Panc1 (cell line): ENCODE measurements at regions not wholly inside any gene's neighbourhood (a gene's known extent, or its start where the extent isn't known, plus 50 kb on each side); places are given as distances from the start of the nearest gene placed in this dataset.

Experiments used
- ATAC-seq: fragments of 200-7000 bp; cut with Tn5 transposase; 2 replicates; pipeline ENCODE4 v1.9.1; 2020; ENCODE audit warnings: mild to moderate bottlenecking, moderate library complexity
- BruUV-seq: library from RNA; stranded (reverse); fragments of 400-500 nt; replicated peaks from 2 replicates; lab custom pipeline; 2021; lab: Mats Ljungman, UMichigan
- CTCF ChIA-PET: fragments of 300-600 bp; sonication (Branson Sonifier 250); formaldehyde crosslinking; loops from one replicate; lab custom pipeline; 2022; ENCODE audit warnings: antibody characterized with exemption; lab: Charles Lee
- POLR2A ChIA-PET: fragments of 300-600 bp; sonication (Branson Sonifier 250); formaldehyde crosslinking; loops from one replicate; lab custom pipeline; 2022; ENCODE audit warnings: antibody characterized with exemption; lab: Charles Lee
- DNase-seq: peaks from one replicate; pipeline ENCODE4 v3.0.0-alpha.2; 2010; ENCODE audit warnings: low read depth, low spot score
- H3K27ac ChIP-seq: 2 replicates; pipeline ENCODE4 v1.5.1; 2011; ENCODE audit warnings: mild to moderate bottlenecking, low read length, inconsistent platforms
- H3K27me3 ChIP-seq: fragments of 200-500 bp; sonication (Bioruptor generic); 2 replicates; pipeline ENCODE4 v1.6.0; 2014; ENCODE audit warnings: low read length, inconsistent platforms; ENCODE audit not compliant: control insufficient read depth, insufficient read depth
- H3K36me3 ChIP-seq: fragments of 200-500 bp; sonication (Bioruptor generic); 2 replicates; pipeline ENCODE4 v1.5.1; 2014; ENCODE audit warnings: inconsistent platforms, mild to moderate bottlenecking, low read length, moderate library complexity; ENCODE audit not compliant: control insufficient read depth, insufficient read depth
- H3K4me1 ChIP-seq: 2 replicates; pipeline ENCODE4 v1.5.1; 2011; ENCODE audit warnings: inconsistent platforms, mild to moderate bottlenecking, low read length, moderate library complexity; ENCODE audit not compliant: control insufficient read depth, insufficient read depth
- H3K4me3 ChIP-seq, 2 experiments: 2 replicates each; pipeline ENCODE4 v1.5.1; 2011 to 2012; ENCODE audit warnings: low read depth in 2 of 2, low read length in 2 of 2, mild to moderate bottlenecking in 2 of 2, inconsistent platforms in 1 of 2, moderate library complexity in 1 of 2
- H3K9me3 ChIP-seq: fragments of 200-500 bp; sonication (Bioruptor generic); 2 replicates; pipeline ENCODE4 v1.5.1; 2014; ENCODE audit warnings: low read depth, mild to moderate bottlenecking, inconsistent platforms, low read length, moderate library complexity; ENCODE audit not compliant: control insufficient read depth, insufficient read depth
- CTCF ChIP-seq: fragments of 450-650 bp; IDR thresholded peaks from 2 replicates; pipeline ENCODE4 v1.5.1; 2017; ENCODE audit warnings: mild to moderate bottlenecking
- POLR2AphosphoS5 ChIP-seq: IDR thresholded peaks from 2 replicates; pipeline ENCODE4 v1.6.1; 2012; ENCODE audit warnings: mild to moderate bottlenecking, low read depth, low read length, moderate library complexity
- SIN3A ChIP-seq: IDR thresholded peaks from 2 replicates; pipeline ENCODE4 v1.6.1; 2012; ENCODE audit warnings: low read depth, mild to moderate bottlenecking, low read length, moderate library complexity, borderline replicate concordance; ENCODE audit not compliant: insufficient read depth
- TCF7L2 ChIP-seq: IDR thresholded peaks from 2 replicates; pipeline ENCODE4 v1.6.1; 2011; ENCODE audit warnings: mild to moderate bottlenecking, low read depth, low read length, inconsistent platforms
- in situ Hi-C: cut with HindIII; loops from 2 replicates; pipeline ENCODE4 v1.10.0; 2016; ENCODE audit warnings: low sequenced_read_pairs, low pct_unique_long_range_greater_than_20kb
- intact Hi-C: fragments of 100-400 bp; cut with micrococcal nuclease; formaldehyde crosslinking; loops from one replicate; pipeline ENCODE4 v1.10.0; 2022; ENCODE audit not compliant: unreplicated experiment
- TF ChIP-seq, protein P1 (sequence below), 2 experiments: IDR thresholded peaks; 2 replicates each; pipeline ENCODE4 v1.6.1; 2011 to 2012; ENCODE audit warnings: low read depth in 2 of 2, control low read depth in 1 of 2, low read length in 1 of 2, mild to moderate bottlenecking in 1 of 2, moderate library complexity in 1 of 2; ENCODE audit not compliant: insufficient read depth in 1 of 2

- intact Hi-C loops, result no loop called here
- Histone ChIP-seq H3K4me3 (no peak overlapping the region), H3K9me3 (peaks cover 4% of the 10 kb centered on the region; the same call in 1 of the 2 replicates), H3K27me3 (no peaks in the 10 kb centered on the region), H3K36me3 (no peaks in the 10 kb centered on the region), H3K4me1 (no peaks in the 10 kb centered on the region), H3K27ac (no peak overlapping the region)
- DNase-seq (no peak), ATAC-seq (no peak)
- in situ Hi-C loops, result no loop called here
- ChIA-PET POLR2A (no interaction called here), CTCF (no interaction called here)
- no TSS peak for BruUV-seq
- no peak for TF ChIP-seq SIN3A
Observed at GRCh38 chr3:175869404-175869803, 1010.3 kb downstream of the NAALADL2 start.

GRCh38 chr3:175868626-175869025, 1009.5 kb downstream of the NAALADL2 start:
- POLR2A ChIA-PET, result no interaction called here
- intact Hi-C loops (no loop called here), in situ Hi-C loops (no loop called here)
- Histone ChIP-seq H3K27ac (no peak overlapping the region), H3K4me1 (no peaks in the 10 kb centered on the region), H3K36me3 (no peaks in the 10 kb centered on the region), H3K9me3 (no peaks in the 10 kb centered on the region), H3K4me3 (no peak overlapping the region), H3K27me3 (no peaks in the 10 kb centered on the region)
- no peak for DNase-seq
- no peak for TF ChIP-seq POLR2AphosphoS5
- no peak for TF ChIP-seq CTCF
- TF ChIP-seq, protein P1, sequence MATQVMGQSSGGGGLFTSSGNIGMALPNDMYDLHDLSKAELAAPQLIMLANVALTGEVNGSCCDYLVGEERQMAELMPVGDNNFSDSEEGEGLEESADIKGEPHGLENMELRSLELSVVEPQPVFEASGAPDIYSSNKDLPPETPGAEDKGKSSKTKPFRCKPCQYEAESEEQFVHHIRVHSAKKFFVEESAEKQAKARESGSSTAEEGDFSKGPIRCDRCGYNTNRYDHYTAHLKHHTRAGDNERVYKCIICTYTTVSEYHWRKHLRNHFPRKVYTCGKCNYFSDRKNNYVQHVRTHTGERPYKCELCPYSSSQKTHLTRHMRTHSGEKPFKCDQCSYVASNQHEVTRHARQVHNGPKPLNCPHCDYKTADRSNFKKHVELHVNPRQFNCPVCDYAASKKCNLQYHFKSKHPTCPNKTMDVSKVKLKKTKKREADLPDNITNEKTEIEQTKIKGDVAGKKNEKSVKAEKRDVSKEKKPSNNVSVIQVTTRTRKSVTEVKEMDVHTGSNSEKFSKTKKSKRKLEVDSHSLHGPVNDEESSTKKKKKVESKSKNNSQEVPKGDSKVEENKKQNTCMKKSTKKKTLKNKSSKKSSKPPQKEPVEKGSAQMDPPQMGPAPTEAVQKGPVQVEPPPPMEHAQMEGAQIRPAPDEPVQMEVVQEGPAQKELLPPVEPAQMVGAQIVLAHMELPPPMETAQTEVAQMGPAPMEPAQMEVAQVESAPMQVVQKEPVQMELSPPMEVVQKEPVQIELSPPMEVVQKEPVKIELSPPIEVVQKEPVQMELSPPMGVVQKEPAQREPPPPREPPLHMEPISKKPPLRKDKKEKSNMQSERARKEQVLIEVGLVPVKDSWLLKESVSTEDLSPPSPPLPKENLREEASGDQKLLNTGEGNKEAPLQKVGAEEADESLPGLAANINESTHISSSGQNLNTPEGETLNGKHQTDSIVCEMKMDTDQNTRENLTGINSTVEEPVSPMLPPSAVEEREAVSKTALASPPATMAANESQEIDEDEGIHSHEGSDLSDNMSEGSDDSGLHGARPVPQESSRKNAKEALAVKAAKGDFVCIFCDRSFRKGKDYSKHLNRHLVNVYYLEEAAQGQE (IDR thresholded peaks at IDR 0.05; ENCODE audit: insufficient read depth in 1 of 2, low read depth in 2 of 2, low read length in 1 of 2), result no peak
- no peak for TF ChIP-seq TCF7L2
- TF ChIP-seq SIN3A, result no peak
- CTCF ChIA-PET, result no interaction called here
- no TSS peak for BruUV-seq
- ATAC-seq, result no peak

GRCh38 chr3:175865724-175866123, 1006.6 kb downstream of the NAALADL2 start:
- Histone ChIP-seq H3K4me1 (no peaks in the 10 kb centered on the region), H3K27ac (no peak overlapping the region), H3K36me3 (no peaks in the 10 kb centered on the region), H3K9me3 (no peaks in the 10 kb centered on the region), H3K27me3 (no peaks in the 10 kb centered on the region), H3K4me3 (no peak overlapping the region)
- ATAC-seq, result no peak
- DNase-seq, result no peak
- BruUV-seq, result no TSS peak
- ChIA-PET CTCF (no interaction called here), POLR2A (no interaction called here)
- in situ Hi-C loops (no loop called here), intact Hi-C loops (no loop called here)
- TF ChIP-seq TCF7L2, result no peak
- TF ChIP-seq POLR2AphosphoS5, result no peak
- TF ChIP-seq, protein P1 (IDR thresholded peaks at IDR 0.05; ENCODE audit: insufficient read depth in 1 of 2, low read depth in 2 of 2, low read length in 1 of 2), result no peak
- no peak for TF ChIP-seq SIN3A
- no peak for TF ChIP-seq CTCF
